B cell (primary cell): ENCODE measurements at regions not wholly inside any gene's neighbourhood (a gene's known extent, or its start where the extent isn't known, plus 50 kb on each side); places are given as distances from the start of the nearest gene placed in this dataset.

ENCODE experiments used
- ATAC-seq: fragments of 200-7000 bp; cut with Tn5 transposase; one replicate; pipeline ENCODE4 v1.10.0; 2021; ENCODE audit warnings: low read depth, mild to moderate bottlenecking, moderate number of reproducible peaks, moderate library complexity
- CTCF ChIA-PET: fragments of 350-600 bp; sonication (Branson Sonifier 250); formaldehyde crosslinking; loops from one replicate; lab custom pipeline; 2021; ENCODE audit warnings: antibody characterized with exemption, inconsistent platforms; lab: Charles Lee
- POLR2A ChIA-PET: fragments of 350-600 bp; sonication (Branson Sonifier 250); formaldehyde crosslinking; loops from one replicate; lab custom pipeline; 2021; ENCODE audit warnings: antibody characterized with exemption; lab: Charles Lee
- DNase-seq: peaks from one replicate; pipeline ENCODE4 v3.0.0; 2013
- H2AFZ ChIP-seq: 2 replicates; pipeline ENCODE4 v1.6.1; 2012; ENCODE audit warnings: mild to moderate bottlenecking, low read depth, low read length; ENCODE audit not compliant: insufficient read depth, poor library complexity, severe bottlenecking
- H3K27ac ChIP-seq, 2 donors: 1 replicate in 1 of 2; 2 replicates in 1 of 2; pipeline ENCODE4 v1.5.1; 2012 to 2013; ENCODE audit warnings: low read length in 2 of 2, mild to moderate bottlenecking in 2 of 2, moderate library complexity in 1 of 2
- H3K27me3 ChIP-seq, 4 experiments: fragments of 200-600 bp in 1 of 4; sonication (generic) in 1 of 4; replicated peaks in 1 of 4; 1 replicate in 2 of 4; 2 replicates in 2 of 4; pipeline versions ENCODE4 v1.6.1 to v1.7.0; 2013 to 2016; ENCODE audit warnings: low read length in 3 of 4, mild to moderate bottlenecking in 2 of 4, mixed read lengths in 1 of 4, moderate library complexity in 1 of 4; ENCODE audit not compliant: insufficient read depth in 4 of 4, control insufficient read depth in 3 of 4; ENCODE audit errors: control extremely low read depth in 1 of 4
- H3K36me3 ChIP-seq, 2 experiments: replicated peaks in 1 of 2; 1 replicate in 1 of 2; 2 replicates in 1 of 2; pipeline versions ENCODE4 v1.6.1 to v1.7.1; 2013; ENCODE audit warnings: low read length in 1 of 2; ENCODE audit not compliant: insufficient read depth in 2 of 2, control insufficient read depth in 1 of 2; ENCODE audit errors: control extremely low read depth in 1 of 2, extremely low read depth in 1 of 2
- H3K4me1 ChIP-seq, 2 donors: fragments of 200-600 bp in 1 of 2; sonication (generic) in 1 of 2; 1 replicate in 1 of 2; 2 replicates in 1 of 2; pipeline versions ENCODE4 v1.5.1 to v1.6.1; 2013 to 2017; ENCODE audit warnings: low read length in 2 of 2; ENCODE audit not compliant: control insufficient read depth in 2 of 2, insufficient read depth in 2 of 2
- H3K4me2 ChIP-seq: replicated peaks from 2 replicates; pipeline ENCODE3; 2012; ENCODE audit warnings: mild to moderate bottlenecking, low read depth, low read length; ENCODE audit not compliant: poor library complexity, severe bottlenecking
- H3K4me3 ChIP-seq, 5 experiments: fragments of 200-600 bp in 1 of 5; sonication (generic) in 1 of 5; 1 replicate in 3 of 5; 2 replicates in 2 of 5; pipeline versions ENCODE4 v1.5.1 to v1.7.0; 2011 to 2016; ENCODE audit warnings: low read length in 4 of 5, mild to moderate bottlenecking in 4 of 5, low read depth in 2 of 5, control low read depth in 1 of 5, moderate library complexity in 1 of 5; ENCODE audit not compliant: insufficient read depth in 1 of 5; ENCODE audit errors: control extremely low read depth in 1 of 5, extremely low read depth in 1 of 5
- H3K79me2 ChIP-seq: fragments of 200-600 bp; sonication (generic); one replicate; pipeline ENCODE4 v1.6.0; 2016; ENCODE audit warnings: low read length; ENCODE audit not compliant: control insufficient read depth, insufficient read depth
- H3K9ac ChIP-seq: fragments of 200-600 bp; sonication (generic); 2 replicates; pipeline ENCODE4 v1.6.1; 2017; ENCODE audit warnings: mild to moderate bottlenecking, low read length, moderate library complexity
- H3K9me3 ChIP-seq, 3 donors: one replicate each; pipeline versions ENCODE4 v1.6.1 to v1.7.1; 2013; ENCODE audit warnings: low read length in 2 of 3; ENCODE audit not compliant: control insufficient read depth in 2 of 3, insufficient read depth in 1 of 3; ENCODE audit errors: control extremely low read depth in 1 of 3
- H4K20me1 ChIP-seq: 2 replicates; pipeline ENCODE4 v1.6.0; 2012; ENCODE audit warnings: mild to moderate bottlenecking, low read length; ENCODE audit not compliant: insufficient read depth, control insufficient read depth, poor library complexity, severe bottlenecking
- H3K27ac Mint-ChIP-seq: one replicate; pipeline ENCODE4 v1.8.0; 2021; ENCODE audit warnings: mixed read lengths
- H3K27me3 Mint-ChIP-seq: one replicate; pipeline ENCODE4 v1.8.0; 2021; ENCODE audit warnings: mixed read lengths
- H3K4me1 Mint-ChIP-seq: one replicate; pipeline ENCODE4 v1.8.0; 2021; ENCODE audit warnings: mixed read lengths
- H3K4me3 Mint-ChIP-seq: one replicate; pipeline ENCODE4 v1.8.0; 2021; ENCODE audit warnings: mixed read lengths
- H3K9me3 Mint-ChIP-seq: one replicate; pipeline ENCODE4 v1.8.0; 2022; ENCODE audit warnings: mixed read lengths; ENCODE audit not compliant: insufficient read depth
- EZH2 ChIP-seq: IDR thresholded peaks from 2 replicates; pipeline ENCODE4 v1.6.1; 2012; ENCODE audit warnings: borderline replicate concordance, low read depth, mild to moderate bottlenecking, moderate library complexity, low read length; ENCODE audit not compliant: insufficient read depth, poor library complexity, severe bottlenecking
- WGBS: methylation state at CpG from one replicate; pipeline ENCODE4 v1.1.5; 2013; ENCODE audit warnings: missing lambda C conversion rate; ENCODE audit not compliant: insufficient coverage; 5-methylcytosine and 5-hydroxymethylcytosine counted together
- intact Hi-C: fragments of 100-400 bp; cut with micrococcal nuclease; formaldehyde crosslinking; loops from one replicate; pipeline ENCODE4 v1.10.0; 2022
- TF ChIP-seq, protein P1 (sequence below): fragments of 200-600 bp; IDR thresholded peaks from one replicate; pipeline ENCODE4 v1.8.0; 2022; ENCODE audit warnings: antibody characterized with exemption, mild to moderate bottlenecking

DNA sequence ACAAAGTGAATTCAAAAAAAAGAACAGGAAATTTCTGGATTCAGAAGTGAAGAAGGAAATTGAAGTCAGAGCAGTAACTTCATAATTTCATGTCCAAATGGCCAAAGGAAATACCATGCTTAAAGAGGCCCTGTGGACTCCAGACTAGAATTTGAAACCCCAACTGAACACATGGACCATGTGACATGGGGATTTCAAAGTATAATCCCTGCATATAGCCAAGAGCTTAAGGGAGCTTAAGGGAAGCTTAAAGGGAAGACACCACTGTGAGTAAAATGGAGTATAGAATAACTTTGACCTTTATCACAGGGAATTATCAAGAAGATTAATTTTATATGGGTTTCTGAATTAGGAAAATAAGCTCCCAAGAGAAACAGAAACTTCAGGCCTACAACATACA, 241.8 kb upstream of the POGK start:
- H3K4me2 ChIP-seq = no peak overlapping the region
- H3K9me3 ChIP-seq = no peaks in the 10 kb centered on the region
- POLR2A ChIA-PET = no interaction called here
- no peak overlapping the region for H3K27ac Mint-ChIP-seq
- no peaks in the 10 kb centered on the region for H3K4me1 Mint-ChIP-seq
- H3K4me3 ChIP-seq = no peak overlapping the region
- no peak for ATAC-seq
- H3K4me3 Mint-ChIP-seq = no peak overlapping the region
- no peaks in the 10 kb centered on the region for H3K79me2 ChIP-seq
- H3K27me3 ChIP-seq = no peaks in the 10 kb centered on the region
- no peaks in the 10 kb centered on the region for H3K9me3 Mint-ChIP-seq
- H3K27me3 Mint-ChIP-seq = peaks cover 12% of the 10 kb centered on the region
- no peak overlapping the region for H3K9ac ChIP-seq
- H3K4me1 ChIP-seq = no peaks in the 10 kb centered on the region
- no peaks in the 10 kb centered on the region for H4K20me1 ChIP-seq
- intact Hi-C loops = no loop called here
- DNase-seq = no peak
- no peak overlapping the region for H2AFZ ChIP-seq
- H3K36me3 ChIP-seq = no peaks in the 10 kb centered on the region
- no peak overlapping the region for H3K27ac ChIP-seq
- TF ChIP-seq, protein P1, sequence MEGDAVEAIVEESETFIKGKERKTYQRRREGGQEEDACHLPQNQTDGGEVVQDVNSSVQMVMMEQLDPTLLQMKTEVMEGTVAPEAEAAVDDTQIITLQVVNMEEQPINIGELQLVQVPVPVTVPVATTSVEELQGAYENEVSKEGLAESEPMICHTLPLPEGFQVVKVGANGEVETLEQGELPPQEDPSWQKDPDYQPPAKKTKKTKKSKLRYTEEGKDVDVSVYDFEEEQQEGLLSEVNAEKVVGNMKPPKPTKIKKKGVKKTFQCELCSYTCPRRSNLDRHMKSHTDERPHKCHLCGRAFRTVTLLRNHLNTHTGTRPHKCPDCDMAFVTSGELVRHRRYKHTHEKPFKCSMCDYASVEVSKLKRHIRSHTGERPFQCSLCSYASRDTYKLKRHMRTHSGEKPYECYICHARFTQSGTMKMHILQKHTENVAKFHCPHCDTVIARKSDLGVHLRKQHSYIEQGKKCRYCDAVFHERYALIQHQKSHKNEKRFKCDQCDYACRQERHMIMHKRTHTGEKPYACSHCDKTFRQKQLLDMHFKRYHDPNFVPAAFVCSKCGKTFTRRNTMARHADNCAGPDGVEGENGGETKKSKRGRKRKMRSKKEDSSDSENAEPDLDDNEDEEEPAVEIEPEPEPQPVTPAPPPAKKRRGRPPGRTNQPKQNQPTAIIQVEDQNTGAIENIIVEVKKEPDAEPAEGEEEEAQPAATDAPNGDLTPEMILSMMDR = no peak
- TF ChIP-seq EZH2 = no peak
- CTCF ChIA-PET = no interaction called here

DNA sequence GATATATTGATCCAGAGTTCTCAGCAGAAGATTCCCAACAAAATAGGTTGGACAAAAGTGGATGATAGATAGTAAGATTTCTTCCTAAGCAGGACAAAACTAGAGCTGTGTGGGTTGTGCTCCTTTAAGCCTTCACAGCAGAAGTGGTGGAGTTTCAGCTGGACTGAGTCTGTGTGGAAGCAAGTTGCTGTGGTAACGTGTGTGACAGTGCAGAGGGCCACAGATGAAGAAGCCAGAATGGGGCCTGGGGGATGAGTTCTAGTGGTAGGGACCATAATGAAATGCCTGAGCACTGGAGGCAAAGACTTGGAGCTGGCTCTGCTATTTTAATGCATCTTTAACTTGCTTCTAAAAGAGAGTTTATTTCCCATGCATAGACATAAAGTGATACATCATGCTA, 238.7 kb upstream of the POGK start:
- CTCF ChIA-PET = no interaction called here

More for the DNA sequence above, 238.7 kb upstream of the POGK start:
- Histone ChIP-seq H4K20me1 (no peaks in the 10 kb centered on the region), H3K79me2 (no peaks in the 10 kb centered on the region), H3K9me3 (no peaks in the 10 kb centered on the region), H3K9ac (no peak overlapping the region), H3K4me1 (no peaks in the 10 kb centered on the region), H3K27ac (no peak overlapping the region), H3K4me3 (no peak overlapping the region), H3K27me3 (no peaks in the 10 kb centered on the region), H3K36me3 (no peaks in the 10 kb centered on the region), H3K4me2 (no peak overlapping the region), H2AFZ (no peak overlapping the region)
- DNase-seq = no peak
- WGBS = 44% methylated on average over 1 of the region's 1 CpG
- H3K27ac Mint-ChIP-seq = no peak overlapping the region
- POLR2A ChIA-PET = no interaction called here
- no peak for ATAC-seq
- TF ChIP-seq, protein P1 = no peak
- TF ChIP-seq EZH2 = no peak
- intact Hi-C loops = no loop called here
- H3K4me3 Mint-ChIP-seq = no peak overlapping the region
- peaks cover 4% of the 10 kb centered on the region for H3K27me3 Mint-ChIP-seq
- no peaks in the 10 kb centered on the region for H3K4me1 Mint-ChIP-seq
- H3K9me3 Mint-ChIP-seq = no peaks in the 10 kb centered on the region
